ENCODE measurements at regions not wholly inside any gene's neighbourhood (a gene's known extent, or its start where the extent isn't known, plus 50 kb on each side); places are given as distances from the start of the nearest gene placed in this dataset.
A peak's percentile ranks its signal among the peaks of the same experiment; 100 is the strongest.

DNA sequence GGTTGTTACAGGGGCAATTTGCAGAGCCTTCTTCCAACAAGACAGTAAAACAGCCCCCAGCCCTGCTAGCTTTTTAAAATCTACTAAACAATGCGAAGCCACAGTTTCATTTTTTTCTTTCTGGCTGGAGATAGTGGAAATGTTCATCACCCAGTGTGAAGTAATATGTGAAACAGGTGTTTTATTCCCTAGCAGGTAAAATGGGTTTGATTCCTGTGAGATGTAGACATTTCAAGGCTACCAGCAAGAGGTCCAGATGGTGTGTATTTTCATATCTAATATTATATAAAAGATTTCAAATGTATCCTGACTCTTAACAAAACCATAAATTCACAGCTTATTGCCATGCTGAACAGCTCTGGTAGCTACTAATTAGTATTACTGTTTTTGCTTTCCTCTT, 160.3 kb downstream of the SATB1 start:
- no peak overlapping the region for H3K4me3 ChIP-seq (ENCODE audit: low read depth, low read length)
- DNase-seq (ENCODE audit: low read depth): no peak
- TF ChIP-seq, protein P1, sequence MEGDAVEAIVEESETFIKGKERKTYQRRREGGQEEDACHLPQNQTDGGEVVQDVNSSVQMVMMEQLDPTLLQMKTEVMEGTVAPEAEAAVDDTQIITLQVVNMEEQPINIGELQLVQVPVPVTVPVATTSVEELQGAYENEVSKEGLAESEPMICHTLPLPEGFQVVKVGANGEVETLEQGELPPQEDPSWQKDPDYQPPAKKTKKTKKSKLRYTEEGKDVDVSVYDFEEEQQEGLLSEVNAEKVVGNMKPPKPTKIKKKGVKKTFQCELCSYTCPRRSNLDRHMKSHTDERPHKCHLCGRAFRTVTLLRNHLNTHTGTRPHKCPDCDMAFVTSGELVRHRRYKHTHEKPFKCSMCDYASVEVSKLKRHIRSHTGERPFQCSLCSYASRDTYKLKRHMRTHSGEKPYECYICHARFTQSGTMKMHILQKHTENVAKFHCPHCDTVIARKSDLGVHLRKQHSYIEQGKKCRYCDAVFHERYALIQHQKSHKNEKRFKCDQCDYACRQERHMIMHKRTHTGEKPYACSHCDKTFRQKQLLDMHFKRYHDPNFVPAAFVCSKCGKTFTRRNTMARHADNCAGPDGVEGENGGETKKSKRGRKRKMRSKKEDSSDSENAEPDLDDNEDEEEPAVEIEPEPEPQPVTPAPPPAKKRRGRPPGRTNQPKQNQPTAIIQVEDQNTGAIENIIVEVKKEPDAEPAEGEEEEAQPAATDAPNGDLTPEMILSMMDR (IDR thresholded peaks at IDR 0.05; ENCODE audit: insufficient read depth, low read depth, low read length, missing control alignments): no peak

DNA sequence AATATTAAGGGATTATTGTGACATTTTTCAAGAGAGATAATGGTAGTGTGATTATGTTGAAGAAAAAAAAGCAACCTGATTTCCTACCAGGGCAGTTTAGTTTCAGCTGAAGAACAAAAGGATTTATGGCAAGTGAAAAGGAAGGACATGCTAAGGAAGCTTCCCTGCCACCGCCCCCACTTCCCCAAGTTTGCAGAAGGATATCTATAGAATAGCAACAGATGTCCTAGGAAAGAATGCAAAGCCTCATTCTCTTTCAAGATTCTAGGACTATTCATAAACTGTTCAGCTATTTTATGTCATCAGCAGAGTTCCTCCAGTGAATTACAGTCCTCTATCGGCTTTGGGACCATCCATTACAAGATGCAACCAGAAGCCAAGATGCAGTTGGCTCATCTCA, 160.8 kb downstream of the SATB1 start:
- DNase-seq (ENCODE audit: low read depth): no peak
- H3K4me3 ChIP-seq (ENCODE audit: low read depth, low read length): no peak overlapping the region
- TF ChIP-seq, protein P1 (IDR thresholded peaks at IDR 0.05; ENCODE audit: insufficient read depth, low read depth, low read length, missing control alignments): no peak

DNA sequence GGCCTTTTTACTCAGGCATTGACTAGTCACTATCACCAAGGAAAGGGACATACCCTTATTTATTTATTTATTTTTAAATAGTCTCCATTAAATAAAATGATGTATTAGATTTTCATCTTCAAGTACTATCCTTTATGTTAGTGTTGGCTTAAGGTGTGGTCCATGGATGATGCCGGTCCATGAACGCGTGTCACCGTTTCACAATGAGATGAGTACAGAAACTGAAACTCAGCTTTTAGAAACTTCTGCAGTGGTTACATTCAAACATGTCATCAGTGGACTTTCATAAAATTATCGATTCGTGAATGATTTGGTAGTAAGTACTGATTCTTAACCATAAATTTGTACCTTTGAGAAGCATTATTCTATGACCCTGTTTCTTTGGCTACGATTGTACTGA, 166.6 kb downstream of the SATB1 start:
- peak; percentile 33 for DNase-seq (ENCODE audit: low read depth)
- TF ChIP-seq, protein P1 (IDR thresholded peaks at IDR 0.05; ENCODE audit: insufficient read depth, low read depth, low read length, missing control alignments): no peak
- no peak overlapping the region for H3K4me3 ChIP-seq (ENCODE audit: low read depth, low read length)

DNA sequence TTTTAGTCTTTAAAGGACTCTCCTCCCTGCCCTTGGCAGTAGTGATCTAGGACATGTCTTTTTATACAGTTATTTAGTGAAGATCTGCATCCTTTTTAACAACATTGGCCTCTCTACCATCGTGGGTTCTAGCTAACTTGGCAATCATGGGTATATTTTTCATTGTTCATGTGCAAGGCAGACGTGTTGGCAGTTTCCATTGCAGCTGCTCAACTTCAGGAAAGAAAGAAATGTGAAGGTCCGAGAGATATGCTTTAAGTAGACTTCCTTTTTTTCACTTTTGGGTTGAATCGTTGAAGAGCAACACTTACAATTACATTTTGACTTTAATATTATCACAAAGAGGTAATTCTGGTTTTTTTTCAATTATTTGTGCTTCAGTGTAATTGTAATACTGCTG, 172.6 kb downstream of the SATB1 start:
- TF ChIP-seq, protein P1 (IDR thresholded peaks at IDR 0.05; ENCODE audit: insufficient read depth, low read depth, low read length, missing control alignments): no peak
- H3K4me3 ChIP-seq (ENCODE audit: low read depth, low read length): no peak overlapping the region
- DNase-seq (ENCODE audit: low read depth): no peak

DNA sequence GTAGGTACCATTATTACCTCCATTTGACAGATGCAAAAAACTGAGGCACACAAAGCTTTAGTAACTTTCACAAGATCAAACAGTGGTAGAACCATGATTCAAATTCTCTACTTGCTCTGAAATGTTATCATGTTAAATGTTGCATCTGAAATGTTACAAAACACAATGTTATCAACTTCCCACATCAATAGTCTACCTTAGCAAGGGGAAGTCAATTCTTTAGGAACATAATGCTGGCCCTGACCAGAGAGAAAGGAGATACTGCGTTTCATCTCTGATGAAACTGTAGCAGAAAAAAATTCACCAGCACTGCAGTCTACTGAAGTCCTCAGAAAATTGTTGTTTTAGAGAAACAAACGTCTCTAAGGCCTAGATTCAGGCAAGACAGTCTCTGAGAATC, 174.1 kb downstream of the SATB1 start:
- DNase-seq (ENCODE audit: low read depth): no peak
- H3K4me3 ChIP-seq (ENCODE audit: low read depth, low read length): no peak overlapping the region
- TF ChIP-seq, protein P1 (IDR thresholded peaks at IDR 0.05; ENCODE audit: insufficient read depth, low read depth, low read length, missing control alignments): no peak

DNA sequence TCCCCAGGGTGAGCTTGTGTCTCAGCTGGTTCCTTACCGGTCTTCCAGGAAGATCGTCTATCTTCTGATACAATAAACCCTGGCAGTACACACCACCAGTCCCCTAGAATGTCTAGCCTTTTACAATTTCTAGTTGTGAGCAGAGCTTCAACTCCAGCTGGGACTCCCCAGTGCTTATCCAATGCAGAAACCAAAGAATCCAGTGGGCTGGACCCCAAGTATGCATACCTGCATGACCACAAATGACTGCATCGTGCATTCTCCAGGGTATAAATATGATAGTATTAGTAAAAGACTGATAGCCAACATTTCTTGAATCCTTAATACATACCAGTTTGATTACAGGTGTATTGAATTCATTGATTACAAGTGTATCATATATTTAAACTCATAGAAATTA, 176.0 kb downstream of the SATB1 start:
- TF ChIP-seq, protein P1 (IDR thresholded peaks at IDR 0.05; ENCODE audit: insufficient read depth, low read depth, low read length, missing control alignments): no peak
- H3K4me3 ChIP-seq (ENCODE audit: low read depth, low read length): no peak overlapping the region
- DNase-seq (ENCODE audit: low read depth): no peak

DNA sequence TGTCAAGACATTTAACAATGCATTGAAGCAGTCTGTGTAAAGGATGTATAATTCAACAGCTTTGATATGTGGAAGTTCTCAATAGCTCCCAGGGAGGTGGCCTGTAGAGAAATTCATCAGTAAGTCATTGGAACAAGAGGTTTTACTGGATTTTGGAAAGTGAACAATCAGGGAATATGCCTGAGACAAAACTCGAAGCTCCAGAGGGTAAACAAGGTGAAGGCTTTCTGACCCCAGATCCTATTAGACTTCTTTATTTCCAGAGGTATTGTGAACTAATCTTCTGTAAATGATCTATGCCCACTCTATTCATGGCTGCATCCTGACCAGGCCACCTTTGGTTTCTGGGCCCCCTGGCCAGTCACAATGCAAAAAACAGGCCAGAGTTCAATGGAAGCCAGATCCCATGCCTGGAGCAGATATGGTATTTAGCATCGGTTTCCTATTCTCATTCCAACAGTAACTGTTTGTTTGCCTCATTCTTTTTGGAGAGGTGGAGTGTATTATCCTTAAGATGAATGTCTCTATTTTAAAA, 177.3 kb downstream of the SATB1 start:
- H3K4me3 ChIP-seq (ENCODE audit: low read depth, low read length): no peak overlapping the region
- TF ChIP-seq, protein P1 (IDR thresholded peaks at IDR 0.05; ENCODE audit: insufficient read depth, low read depth, low read length, missing control alignments): no peak
- DNase-seq (ENCODE audit: low read depth): no peak

Data from GM12865 (cell line).